H1 (cell line): ENCODE measurements at regions not wholly inside any gene's neighbourhood (a gene's known extent, or its start where the extent isn't known, plus 50 kb on each side); places are given as distances from the start of the nearest gene placed in this dataset.

Source experiments
- E2F6 ChIP-seq: IDR thresholded peaks from 2 replicates; pipeline ENCODE4 v1.6.1; 2012; ENCODE audit warnings: inconsistent platforms
- RNF2 ChIP-seq: fragments of 200-900, 300-1000 bp; sonication (generic); IDR thresholded peaks from 2 replicates; pipeline ENCODE4 v1.7.1; 2016; ENCODE audit warnings: borderline replicate concordance, low read depth, mild to moderate bottlenecking, antibody characterized with exemption, low read length; ENCODE audit not compliant: poor library complexity, severe bottlenecking; ENCODE audit errors: missing control alignments
- TCF12 ChIP-seq: IDR thresholded peaks from 2 replicates; pipeline ENCODE4 v1.6.1; 2011; ENCODE audit warnings: low read depth, mild to moderate bottlenecking, low read length

DNA sequence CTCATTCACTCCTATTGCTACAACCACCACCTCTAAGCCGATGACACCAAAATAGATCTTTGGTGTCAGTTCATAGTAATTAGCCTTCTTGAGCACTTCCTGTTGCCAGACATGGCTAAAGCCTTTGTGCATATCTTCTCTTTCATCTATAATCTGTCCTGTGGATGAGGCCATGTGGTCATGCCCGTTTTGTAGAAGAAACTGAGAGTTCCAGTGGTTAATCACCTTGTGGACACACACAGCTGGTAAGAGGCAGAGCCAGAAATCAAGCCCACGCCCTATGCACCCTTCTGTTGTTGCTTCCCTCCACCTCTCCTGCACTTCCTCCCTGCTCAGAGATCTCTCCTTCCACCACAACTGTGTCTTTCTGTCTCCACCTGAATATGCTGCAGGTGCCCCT lies 285.1 kb upstream of the PFKP start (continued):
- TF ChIP-seq RNF2 (no peak), TCF12 (no peak), E2F6 (no peak)
